OCI-LY3 (cell line): ENCODE measurements at regions not wholly inside any gene's neighbourhood (a gene's known extent, or its start where the extent isn't known, plus 50 kb on each side); places are given as distances from the start of the nearest gene placed in this dataset.

Experiments used
- EZH2phosphoT487 ChIP-seq: fragments of 200-600 bp; shearing (Covaris generic); IDR thresholded peaks from 2 replicates; pipeline ENCODE4 v1.6.1; 2018; ENCODE audit warnings: antibody characterized with exemption, mixed run types, low read depth
- TF ChIP-seq, protein P1 (sequence below): fragments of 200-600, 300-600 bp; sonication (generic); IDR thresholded peaks from 2 replicates; pipeline ENCODE4 v1.5.1; 2014; ENCODE audit warnings: antibody characterized with exemption, low read length, low read depth

DNA sequence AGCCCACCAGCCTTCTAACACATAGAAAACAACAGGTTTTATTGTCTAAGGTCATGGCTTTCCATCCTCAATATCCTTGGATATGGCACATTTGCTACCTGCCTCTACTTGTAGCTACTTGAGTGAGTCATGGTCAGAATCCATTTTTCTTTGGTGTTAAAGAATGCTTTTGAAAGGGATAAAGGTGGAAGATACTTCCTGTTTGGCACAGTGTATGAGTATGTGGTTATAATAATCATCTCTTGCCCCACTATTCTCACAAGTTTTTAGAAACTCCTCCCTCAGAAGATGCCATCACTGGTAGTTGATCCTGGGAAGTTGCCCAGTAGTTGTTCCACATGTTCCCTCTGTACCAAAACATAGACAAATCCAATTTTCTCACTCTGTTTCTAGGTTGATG is 508.6 kb upstream of the IL12A start:
- TF ChIP-seq, protein P1, sequence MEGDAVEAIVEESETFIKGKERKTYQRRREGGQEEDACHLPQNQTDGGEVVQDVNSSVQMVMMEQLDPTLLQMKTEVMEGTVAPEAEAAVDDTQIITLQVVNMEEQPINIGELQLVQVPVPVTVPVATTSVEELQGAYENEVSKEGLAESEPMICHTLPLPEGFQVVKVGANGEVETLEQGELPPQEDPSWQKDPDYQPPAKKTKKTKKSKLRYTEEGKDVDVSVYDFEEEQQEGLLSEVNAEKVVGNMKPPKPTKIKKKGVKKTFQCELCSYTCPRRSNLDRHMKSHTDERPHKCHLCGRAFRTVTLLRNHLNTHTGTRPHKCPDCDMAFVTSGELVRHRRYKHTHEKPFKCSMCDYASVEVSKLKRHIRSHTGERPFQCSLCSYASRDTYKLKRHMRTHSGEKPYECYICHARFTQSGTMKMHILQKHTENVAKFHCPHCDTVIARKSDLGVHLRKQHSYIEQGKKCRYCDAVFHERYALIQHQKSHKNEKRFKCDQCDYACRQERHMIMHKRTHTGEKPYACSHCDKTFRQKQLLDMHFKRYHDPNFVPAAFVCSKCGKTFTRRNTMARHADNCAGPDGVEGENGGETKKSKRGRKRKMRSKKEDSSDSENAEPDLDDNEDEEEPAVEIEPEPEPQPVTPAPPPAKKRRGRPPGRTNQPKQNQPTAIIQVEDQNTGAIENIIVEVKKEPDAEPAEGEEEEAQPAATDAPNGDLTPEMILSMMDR: no peak
- TF ChIP-seq EZH2phosphoT487: no peak
